ENCODE measurements at regions not wholly inside any gene's neighbourhood (a gene's known extent, or its start where the extent isn't known, plus 50 kb on each side); places are given as distances from the start of the nearest gene placed in this dataset.

DNA sequence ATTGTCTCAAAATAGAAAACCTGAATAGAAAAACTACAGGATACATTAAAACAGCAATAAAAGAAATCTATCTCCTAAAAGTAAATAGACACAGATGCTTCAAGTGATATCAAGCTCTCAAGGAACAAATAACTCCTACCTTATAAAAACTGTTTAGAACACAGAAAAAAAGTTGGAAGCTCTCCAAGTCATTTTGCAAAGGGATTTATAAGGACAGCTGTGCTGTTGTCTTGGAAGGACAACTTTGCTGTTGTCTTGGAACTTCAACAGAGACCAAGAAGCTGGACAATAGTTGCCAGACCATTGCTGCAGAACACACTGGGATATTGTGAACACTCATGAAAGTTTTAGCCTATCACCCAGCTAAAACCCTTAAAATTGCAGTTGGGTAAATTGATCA is 780.7 kb downstream of the FLRT2 start:
- Mint-ChIP-seq H3K4me1 (ENCODE audit: low read depth) (no peaks in the 10 kb centered on the region), H3K4me3 (no peak overlapping the region), H3K27me3 (no peaks in the 10 kb centered on the region), H3K9me3 (ENCODE audit: low read depth) (no peaks in the 10 kb centered on the region), H3K27ac (no peak overlapping the region), H3K36me3 (no peaks in the 10 kb centered on the region)

DNA sequence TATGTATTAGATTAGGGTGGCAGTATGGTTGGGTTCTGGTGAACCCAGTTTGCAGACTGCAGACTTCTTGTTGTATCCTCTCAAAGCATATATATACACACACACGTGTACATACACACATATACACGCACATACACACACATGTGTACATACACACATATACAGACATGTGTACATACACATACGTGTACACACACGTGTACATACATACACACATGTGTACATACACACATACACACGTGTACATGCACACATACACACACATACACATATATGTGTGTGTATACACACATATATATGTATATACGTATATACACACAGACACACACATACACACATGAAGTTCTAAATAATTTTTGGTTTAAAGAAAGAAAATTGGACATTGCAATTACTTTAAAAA is 780.2 kb downstream of the FLRT2 start:
- H3K27ac Mint-ChIP-seq = no peak overlapping the region
- H3K9me3 Mint-ChIP-seq (ENCODE audit: low read depth) = no peaks in the 10 kb centered on the region
- H3K4me1 Mint-ChIP-seq (ENCODE audit: low read depth) = no peaks in the 10 kb centered on the region
- no peaks in the 10 kb centered on the region for H3K27me3 Mint-ChIP-seq
- H3K4me3 Mint-ChIP-seq = no peak overlapping the region
- H3K36me3 Mint-ChIP-seq = no peaks in the 10 kb centered on the region

DNA sequence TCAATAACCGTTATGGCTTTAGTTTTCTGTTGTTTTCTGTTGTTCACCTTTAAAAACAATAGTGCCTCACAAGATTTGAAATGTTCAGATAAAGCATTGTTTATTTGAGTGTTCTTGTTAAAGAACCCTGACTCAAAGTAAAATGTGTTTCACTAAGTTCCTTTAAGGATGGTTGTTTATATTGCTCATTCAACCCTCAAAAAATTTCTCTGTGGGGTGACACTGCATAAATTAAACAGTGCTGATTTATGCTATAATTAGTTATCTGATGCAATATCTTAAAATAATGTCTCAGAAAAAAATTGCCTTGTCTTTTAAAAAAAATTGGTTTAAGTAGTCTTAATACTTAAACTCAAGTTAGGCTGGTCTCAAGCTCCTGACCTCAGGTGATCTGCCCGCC is 775.1 kb downstream of the FLRT2 start:
- H3K4me3 Mint-ChIP-seq = no peak overlapping the region
- H3K36me3 Mint-ChIP-seq = no peaks in the 10 kb centered on the region
- H3K27me3 Mint-ChIP-seq = no peaks in the 10 kb centered on the region
- no peaks in the 10 kb centered on the region for H3K4me1 Mint-ChIP-seq (ENCODE audit: low read depth)
- H3K27ac Mint-ChIP-seq = no peak overlapping the region
- no peaks in the 10 kb centered on the region for H3K9me3 Mint-ChIP-seq (ENCODE audit: low read depth)

DNA sequence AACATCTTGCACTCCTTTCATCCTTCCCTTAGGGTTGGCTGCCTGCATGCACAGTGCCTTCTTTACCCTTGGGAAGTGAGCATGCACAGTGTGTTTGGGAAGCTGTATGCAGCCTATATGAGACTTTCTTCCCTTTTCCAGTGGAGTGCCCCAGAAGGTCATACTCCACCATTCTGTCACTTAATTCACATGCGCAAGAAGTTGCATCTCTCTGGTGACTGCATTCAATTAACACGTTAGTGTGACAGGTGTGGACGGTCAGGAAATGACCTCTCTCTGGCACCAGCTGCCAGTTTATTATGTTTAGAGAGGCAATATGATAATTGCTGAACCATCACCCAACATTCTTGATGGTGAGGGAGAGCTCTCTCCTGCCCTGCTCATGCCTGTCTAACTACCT is 770.0 kb downstream of the FLRT2 start:
- Mint-ChIP-seq H3K4me3 (no peak overlapping the region), H3K36me3 (no peaks in the 10 kb centered on the region), H3K9me3 (ENCODE audit: low read depth) (peaks cover 7% of the 10 kb centered on the region), H3K4me1 (ENCODE audit: low read depth) (no peaks in the 10 kb centered on the region), H3K27me3 (peaks cover 1% of the 10 kb centered on the region), H3K27ac (no peak overlapping the region)

DNA sequence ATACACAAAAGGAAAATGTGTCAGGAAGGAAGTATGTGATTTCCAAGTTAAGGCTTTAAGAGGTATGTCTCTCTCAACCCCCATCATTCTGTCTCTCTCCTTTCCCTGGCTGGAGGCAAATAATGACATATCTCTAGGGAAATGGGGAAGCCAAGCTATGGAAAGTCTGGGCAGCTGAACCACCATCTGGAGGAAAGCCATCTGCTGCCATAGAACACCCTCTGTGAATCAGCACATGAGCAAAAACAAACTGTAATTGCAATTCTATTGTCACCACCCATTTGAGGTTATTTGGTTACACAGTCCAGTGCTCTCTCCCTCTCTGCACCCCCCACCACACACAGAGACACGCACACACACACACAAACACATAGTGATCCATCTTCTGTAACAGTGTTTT is 766.2 kb downstream of the FLRT2 start:
- H3K27me3 Mint-ChIP-seq = peaks cover 1% of the 10 kb centered on the region
- no peaks in the 10 kb centered on the region for H3K4me1 Mint-ChIP-seq (ENCODE audit: low read depth)
- no peak overlapping the region for H3K27ac Mint-ChIP-seq
- H3K9me3 Mint-ChIP-seq (ENCODE audit: low read depth) = peaks cover 7% of the 10 kb centered on the region
- no peaks in the 10 kb centered on the region for H3K36me3 Mint-ChIP-seq
- no peak overlapping the region for H3K4me3 Mint-ChIP-seq

DNA sequence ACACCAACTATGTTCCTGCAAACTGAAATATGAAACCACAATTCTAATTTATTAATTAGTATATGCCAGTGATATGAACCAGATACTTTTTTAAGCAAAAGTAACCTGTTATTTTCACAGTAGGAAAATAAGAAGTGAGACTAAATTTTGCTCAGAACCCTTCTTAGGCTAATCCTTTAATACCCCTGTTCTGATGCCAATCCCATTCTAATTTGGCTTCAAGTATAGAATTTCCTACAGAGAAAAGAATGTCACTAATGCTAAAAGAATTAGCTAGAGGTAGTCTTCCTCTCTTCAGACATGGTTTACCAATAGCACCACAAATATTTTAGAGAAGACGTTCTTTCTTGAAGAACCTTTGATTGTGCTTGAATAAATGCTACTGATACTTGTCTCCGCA is 758.4 kb downstream of the FLRT2 start:
- Mint-ChIP-seq H3K4me3 (no peak overlapping the region), H3K36me3 (no peaks in the 10 kb centered on the region), H3K27ac (no peak overlapping the region), H3K9me3 (ENCODE audit: low read depth) (no peaks in the 10 kb centered on the region), H3K27me3 (no peaks in the 10 kb centered on the region), H3K4me1 (ENCODE audit: low read depth) (no peaks in the 10 kb centered on the region)

DNA sequence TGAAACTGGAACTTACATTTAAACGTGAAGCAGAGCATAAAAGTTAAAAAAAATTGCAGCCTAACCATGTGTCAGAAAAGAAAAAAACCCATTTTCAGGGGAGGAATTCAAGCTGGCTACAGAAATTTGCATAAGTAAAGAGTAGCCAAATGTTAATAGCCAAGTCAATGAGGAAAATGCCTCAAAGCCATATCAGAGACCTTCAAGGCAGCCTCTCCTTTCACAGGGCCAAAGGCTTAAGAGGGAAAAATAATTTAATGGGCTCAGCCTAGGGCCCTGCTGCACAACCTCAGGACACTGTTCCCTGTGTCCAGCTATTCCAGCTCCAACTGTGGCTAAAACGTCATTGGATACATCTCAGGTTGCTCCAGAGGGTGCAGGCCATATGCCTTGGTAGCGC is 749.5 kb downstream of the FLRT2 start:
- H3K9me3 Mint-ChIP-seq (ENCODE audit: low read depth) = peaks cover 3% of the 10 kb centered on the region
- H3K36me3 Mint-ChIP-seq = no peaks in the 10 kb centered on the region
- H3K4me1 Mint-ChIP-seq (ENCODE audit: low read depth) = no peaks in the 10 kb centered on the region
- no peak overlapping the region for H3K4me3 Mint-ChIP-seq
- H3K27me3 Mint-ChIP-seq = no peaks in the 10 kb centered on the region
- H3K27ac Mint-ChIP-seq = no peak overlapping the region

DNA sequence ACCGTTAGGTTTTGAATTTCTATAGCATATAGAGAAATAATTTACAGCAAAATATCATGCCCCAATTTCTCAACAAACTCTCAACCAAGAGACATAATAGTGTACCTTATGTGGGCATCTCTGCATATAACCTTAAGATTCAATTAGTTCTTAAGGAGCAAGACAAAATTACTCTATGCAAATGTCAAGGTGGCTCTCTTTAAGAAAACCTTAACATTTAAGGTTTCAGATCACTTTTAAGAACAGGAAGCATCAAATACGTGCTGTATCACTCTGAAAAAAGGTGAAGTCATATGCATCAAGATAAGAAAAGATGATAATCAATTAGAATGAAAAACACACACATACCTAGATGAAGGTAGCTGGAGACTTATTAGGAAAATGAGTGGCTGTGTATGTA is 728.0 kb downstream of the FLRT2 start:
- Mint-ChIP-seq H3K4me3 (no peak overlapping the region), H3K9me3 (ENCODE audit: low read depth) (peaks cover 6% of the 10 kb centered on the region), H3K27ac (no peak overlapping the region), H3K36me3 (no peaks in the 10 kb centered on the region), H3K27me3 (no peaks in the 10 kb centered on the region), H3K4me1 (ENCODE audit: low read depth) (no peaks in the 10 kb centered on the region)

DNA sequence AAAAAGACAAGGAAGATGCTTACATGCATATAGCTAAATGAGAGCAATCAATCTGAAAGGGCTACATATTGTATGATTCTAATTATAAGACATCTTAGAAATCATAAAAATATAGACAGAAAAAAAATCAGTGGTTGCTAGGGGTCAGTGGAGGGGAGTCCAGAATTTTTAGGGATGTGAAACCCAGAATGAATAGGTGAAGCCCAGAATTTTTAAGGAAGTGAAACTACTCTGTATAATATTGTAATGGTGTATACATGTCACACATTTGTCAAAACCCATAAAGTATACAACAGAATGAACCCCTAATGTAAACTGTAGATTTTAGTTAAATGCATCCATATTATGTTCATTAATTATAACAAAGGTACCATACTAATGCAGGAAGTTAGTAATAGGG is 713.2 kb downstream of the FLRT2 start:
- Mint-ChIP-seq H3K4me1 (ENCODE audit: low read depth) (no peaks in the 10 kb centered on the region), H3K36me3 (no peaks in the 10 kb centered on the region), H3K27me3 (no peaks in the 10 kb centered on the region), H3K9me3 (ENCODE audit: low read depth) (peaks cover 3% of the 10 kb centered on the region), H3K4me3 (no peak overlapping the region), H3K27ac (no peak overlapping the region)

DNA sequence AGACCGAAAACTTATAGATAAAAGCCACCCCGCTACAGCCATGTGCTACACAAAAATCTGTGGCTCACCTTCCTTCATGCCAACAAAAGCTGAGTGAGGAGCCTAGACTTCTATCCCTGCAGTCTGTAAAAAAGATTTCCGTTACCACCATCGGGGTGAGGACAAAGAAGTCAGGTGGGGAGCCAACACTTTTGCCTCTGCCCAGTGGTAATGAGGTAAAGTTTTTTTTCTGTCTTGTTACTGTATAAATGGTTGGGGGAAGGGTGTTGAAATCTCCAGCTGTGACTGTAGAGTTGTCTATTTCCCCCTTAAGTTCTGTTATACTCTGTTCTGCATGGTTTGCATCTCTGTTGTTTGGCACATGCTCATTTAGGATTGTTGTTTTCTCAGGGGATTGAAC is 707.8 kb downstream of the FLRT2 start:
- H3K4me3 Mint-ChIP-seq = no peak overlapping the region
- no peak overlapping the region for H3K27ac Mint-ChIP-seq
- H3K27me3 Mint-ChIP-seq = no peaks in the 10 kb centered on the region
- no peaks in the 10 kb centered on the region for H3K36me3 Mint-ChIP-seq
- H3K9me3 Mint-ChIP-seq (ENCODE audit: low read depth) = peaks cover 23% of the 10 kb centered on the region
- H3K4me1 Mint-ChIP-seq (ENCODE audit: low read depth) = no peaks in the 10 kb centered on the region

DNA sequence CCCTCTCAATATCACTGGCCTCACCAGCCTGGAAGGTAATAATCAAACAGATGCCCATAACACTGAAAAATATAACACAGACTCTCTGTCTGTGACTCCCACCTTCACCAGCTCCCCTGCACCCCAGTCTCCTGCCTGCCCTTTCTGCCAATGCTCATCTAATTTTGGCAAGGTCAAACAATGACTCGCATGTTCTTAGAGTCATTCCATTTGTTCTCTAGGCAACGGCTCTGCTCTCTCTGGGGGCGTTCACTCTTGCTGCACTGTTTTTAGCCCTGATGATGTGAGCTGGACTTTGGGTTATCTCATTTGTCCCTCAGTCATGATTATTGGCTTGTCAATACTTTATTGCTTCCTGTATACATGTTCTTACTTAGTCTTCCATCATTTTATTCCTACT is 691.8 kb downstream of the FLRT2 start:
- no peaks in the 10 kb centered on the region for H3K4me1 Mint-ChIP-seq (ENCODE audit: low read depth)
- H3K36me3 Mint-ChIP-seq = no peaks in the 10 kb centered on the region
- H3K4me3 Mint-ChIP-seq = no peak overlapping the region
- no peak overlapping the region for H3K27ac Mint-ChIP-seq
- H3K9me3 Mint-ChIP-seq (ENCODE audit: low read depth) = no peaks in the 10 kb centered on the region
- no peaks in the 10 kb centered on the region for H3K27me3 Mint-ChIP-seq

DNA sequence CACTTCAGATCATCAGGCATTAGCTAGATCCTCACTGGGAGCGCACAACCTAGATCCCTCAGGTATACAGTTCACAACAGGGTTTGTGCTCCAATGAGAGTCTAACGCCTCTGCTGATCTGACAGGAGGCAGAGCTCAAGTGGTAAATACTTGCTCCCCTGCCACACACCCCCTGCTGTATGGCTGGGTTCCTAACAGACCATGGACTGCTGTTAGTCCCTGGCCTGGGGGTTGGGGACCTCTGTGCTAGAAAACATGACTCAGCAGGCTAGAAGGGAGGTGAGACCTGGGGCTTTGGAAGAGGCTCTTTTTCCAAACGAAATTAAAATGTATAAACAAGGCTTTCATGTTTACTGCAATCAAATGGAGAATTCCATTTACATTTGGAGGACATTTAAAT is 691.1 kb downstream of the FLRT2 start:
- Mint-ChIP-seq H3K9me3 (ENCODE audit: low read depth) (no peaks in the 10 kb centered on the region), H3K27me3 (no peaks in the 10 kb centered on the region), H3K36me3 (no peaks in the 10 kb centered on the region), H3K27ac (no peak overlapping the region), H3K4me3 (no peak overlapping the region), H3K4me1 (ENCODE audit: low read depth) (no peaks in the 10 kb centered on the region)

DNA sequence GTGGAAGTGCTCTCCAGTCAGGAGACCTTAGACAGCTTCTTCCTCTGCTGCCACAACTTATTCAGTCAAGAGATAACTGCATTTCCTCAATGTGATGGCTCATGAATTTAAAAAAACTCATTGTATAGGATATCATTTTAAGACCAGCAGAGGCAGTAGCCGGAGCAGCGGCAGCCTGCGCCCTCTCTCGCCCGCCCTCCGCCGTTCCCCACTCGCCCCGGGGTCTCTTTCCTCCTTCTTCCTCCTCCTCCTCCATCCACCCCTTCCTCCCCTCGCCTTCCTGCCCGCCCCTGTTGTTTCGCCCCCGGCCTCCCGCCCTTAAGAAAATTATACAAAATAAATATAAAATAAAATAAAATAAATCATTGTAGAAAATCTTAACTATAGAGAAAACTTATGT is 687.6 kb downstream of the FLRT2 start:
- no peaks in the 10 kb centered on the region for H3K4me1 Mint-ChIP-seq (ENCODE audit: low read depth)
- H3K27me3 Mint-ChIP-seq = no peaks in the 10 kb centered on the region
- H3K27ac Mint-ChIP-seq = no peak overlapping the region
- H3K9me3 Mint-ChIP-seq (ENCODE audit: low read depth) = no peaks in the 10 kb centered on the region
- no peak overlapping the region for H3K4me3 Mint-ChIP-seq
- H3K36me3 Mint-ChIP-seq = no peaks in the 10 kb centered on the region

DNA sequence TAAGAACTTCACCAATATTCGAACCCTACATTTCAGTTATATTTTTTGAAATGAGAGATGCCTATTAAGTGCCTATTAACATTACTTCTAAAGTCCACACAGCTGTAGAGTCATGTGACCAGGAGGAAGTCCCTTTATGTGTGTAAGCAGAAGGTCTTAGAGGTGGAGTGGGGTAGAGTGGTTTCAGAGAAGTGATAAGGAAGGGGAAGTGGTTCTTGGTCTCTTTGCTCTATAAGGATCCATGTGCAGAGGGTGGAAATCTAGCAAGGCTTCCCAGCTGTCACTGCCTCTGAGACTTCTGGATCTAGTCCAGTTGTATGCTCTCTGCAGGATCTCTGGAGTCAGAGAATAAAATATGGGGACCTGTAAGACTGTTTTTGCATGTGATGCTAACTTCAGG is 673.9 kb downstream of the FLRT2 start:
- Mint-ChIP-seq H3K36me3 (no peaks in the 10 kb centered on the region), H3K27me3 (no peaks in the 10 kb centered on the region), H3K27ac (no peak overlapping the region), H3K9me3 (ENCODE audit: low read depth) (no peaks in the 10 kb centered on the region), H3K4me3 (no peak overlapping the region), H3K4me1 (ENCODE audit: low read depth) (no peaks in the 10 kb centered on the region)

DNA sequence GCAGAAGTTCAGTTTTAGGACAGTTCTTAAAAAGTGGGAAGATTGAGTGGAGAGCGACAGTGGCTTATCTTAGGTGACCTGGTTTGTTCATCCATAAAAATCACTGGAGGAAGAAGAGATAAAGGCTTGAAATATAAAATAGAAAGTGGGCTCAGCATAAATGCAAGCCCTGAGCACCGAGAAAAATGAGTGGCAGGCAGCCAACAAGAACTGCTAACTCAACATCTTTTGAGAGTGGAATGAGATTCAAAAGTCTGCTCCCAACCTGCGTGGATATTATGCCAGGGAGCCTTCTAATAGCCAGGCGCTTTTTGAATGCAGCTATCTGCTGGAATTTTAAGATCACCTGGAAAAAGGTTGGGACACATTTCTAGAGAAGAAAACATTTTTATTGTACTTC is 666.5 kb downstream of the FLRT2 start:
- H3K9me3 Mint-ChIP-seq (ENCODE audit: low read depth) = no peaks in the 10 kb centered on the region
- H3K4me1 Mint-ChIP-seq (ENCODE audit: low read depth) = no peaks in the 10 kb centered on the region
- H3K36me3 Mint-ChIP-seq = no peaks in the 10 kb centered on the region
- H3K4me3 Mint-ChIP-seq = no peak overlapping the region
- H3K27me3 Mint-ChIP-seq = no peaks in the 10 kb centered on the region
- no peak overlapping the region for H3K27ac Mint-ChIP-seq

DNA sequence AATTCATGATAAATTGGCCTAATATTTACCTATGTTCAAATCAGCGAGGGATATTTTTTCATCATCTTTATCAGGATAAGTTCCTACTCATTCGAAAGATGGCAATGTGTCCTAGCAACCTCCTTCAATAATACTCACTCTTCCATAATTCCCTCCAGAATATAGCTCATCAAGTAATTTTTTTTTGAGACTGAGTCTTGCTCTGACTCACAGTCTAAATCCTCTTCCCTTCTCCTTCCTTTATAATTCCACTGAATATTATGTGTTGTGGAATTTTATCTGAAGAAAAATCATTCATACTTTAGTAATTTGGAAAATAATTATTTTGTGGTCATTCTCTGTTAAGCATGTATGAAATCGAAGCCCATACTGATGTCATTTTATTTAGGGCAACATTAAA is 663.8 kb downstream of the FLRT2 start:
- no peaks in the 10 kb centered on the region for H3K27me3 Mint-ChIP-seq
- H3K4me1 Mint-ChIP-seq (ENCODE audit: low read depth) = no peaks in the 10 kb centered on the region
- H3K27ac Mint-ChIP-seq = no peak overlapping the region
- no peak overlapping the region for H3K4me3 Mint-ChIP-seq
- H3K9me3 Mint-ChIP-seq (ENCODE audit: low read depth) = peaks cover 4% of the 10 kb centered on the region
- H3K36me3 Mint-ChIP-seq = no peaks in the 10 kb centered on the region

DNA sequence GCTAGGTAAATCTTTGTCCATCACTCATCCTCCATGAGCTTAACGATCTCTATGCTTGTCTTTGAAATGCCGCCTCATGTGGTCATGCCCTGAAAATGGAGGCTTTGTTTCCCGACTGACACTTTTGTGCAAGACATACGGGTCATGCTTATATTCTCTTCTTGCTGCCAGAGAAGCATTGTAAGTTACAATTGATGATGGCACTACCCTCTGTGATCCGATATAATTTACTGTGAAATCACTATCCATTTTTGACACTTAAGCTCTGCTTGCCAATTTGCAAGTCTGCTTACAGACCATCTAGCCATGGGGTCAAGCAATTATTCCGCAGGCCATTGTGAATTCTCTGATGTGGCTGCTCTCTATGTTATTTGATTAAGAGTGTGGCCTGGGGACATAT is 650.0 kb downstream of the FLRT2 start:
- Mint-ChIP-seq H3K4me1 (ENCODE audit: low read depth) (no peaks in the 10 kb centered on the region), H3K36me3 (no peaks in the 10 kb centered on the region), H3K27ac (no peak overlapping the region)

More for the DNA sequence above, 650.0 kb downstream of the FLRT2 start:
- Mint-ChIP-seq H3K27me3 (no peaks in the 10 kb centered on the region), H3K9me3 (ENCODE audit: low read depth) (peaks cover 18% of the 10 kb centered on the region), H3K4me3 (no peak overlapping the region)
